ENCODE measurements at regions not wholly inside any gene's neighbourhood (a gene's known extent, or its start where the extent isn't known, plus 50 kb on each side); places are given as distances from the start of the nearest gene placed in this dataset.

- H3K9me3 ChIP-seq (replicated peaks), result no peaks in the 10 kb centered on the region
- no peak overlapping the region for H3K4me3 ChIP-seq
Measured at GRCh38 chr1:240691501-240691900, 79.5 kb upstream of the GREM2 start.

DNA sequence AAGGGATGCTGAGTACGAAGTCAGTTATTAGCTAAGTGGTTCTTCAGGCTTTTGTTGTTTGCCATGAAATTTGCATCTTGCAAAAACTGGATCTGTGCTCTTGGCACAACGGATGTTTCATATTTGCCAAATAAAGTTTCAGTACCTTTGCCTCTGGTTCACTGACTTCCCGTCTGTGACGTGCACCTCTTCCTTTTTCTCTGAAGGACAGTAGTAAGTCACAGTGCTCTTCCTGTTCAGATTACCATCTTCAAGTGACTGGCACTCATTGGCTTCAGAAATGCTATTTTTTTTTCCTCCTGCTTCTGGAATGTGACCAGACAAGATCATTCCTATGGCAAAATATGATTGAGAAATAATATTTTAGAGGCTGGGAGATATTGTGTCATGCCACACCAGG is 75.9 kb upstream of the GREM2 start:
- Histone ChIP-seq H3K27ac (replicated peaks) (no peak overlapping the region), H3K4me1 (no peaks in the 10 kb centered on the region), H3K36me3 (no peaks in the 10 kb centered on the region), H3K9me3 (replicated peaks) (peaks cover 3% of the 10 kb centered on the region), H3K27me3 (ENCODE audit: low read depth) (peaks cover 10% of the 10 kb centered on the region), H3K4me3 (no peak overlapping the region)
- intact Hi-C loops (cut with micrococcal nuclease), result no loop called here
- no peak for TF ChIP-seq CTCF (IDR thresholded peaks at IDR 0.05; ENCODE audit: borderline replicate concordance)
- no peak for DNase-seq

More at GRCh38 chr1:240691501-240691900, 79.5 kb upstream of the GREM2 start:
- Histone ChIP-seq H3K27ac (replicated peaks) (no peak overlapping the region), H3K4me1 (no peaks in the 10 kb centered on the region), H3K27me3 (ENCODE audit: low read depth) (peaks cover 11% of the 10 kb centered on the region), H3K36me3 (no peaks in the 10 kb centered on the region)
- intact Hi-C loops (cut with micrococcal nuclease), result no loop called here
- no peak for DNase-seq
- TF ChIP-seq CTCF (IDR thresholded peaks at IDR 0.05; ENCODE audit: borderline replicate concordance), result no peak

DNA sequence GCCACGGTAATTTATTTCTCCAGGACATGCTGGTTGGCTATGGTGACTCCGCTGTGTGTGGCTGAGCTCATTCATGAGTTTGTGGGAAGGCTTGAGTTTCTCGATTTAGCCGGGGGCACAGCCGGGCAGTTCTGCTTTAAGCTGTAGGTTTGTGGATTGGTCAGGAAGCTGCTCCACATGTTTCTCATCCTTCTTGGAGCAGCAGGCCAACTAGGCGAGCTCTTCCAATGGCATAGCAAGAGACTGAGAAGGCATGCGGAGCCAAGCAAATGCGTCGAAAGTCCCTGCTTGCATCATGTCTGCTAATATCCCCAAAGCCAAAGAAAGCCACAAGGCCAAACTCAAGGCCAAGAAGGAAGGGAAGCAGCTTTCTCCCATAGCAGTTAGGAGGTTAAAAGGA is 71.6 kb upstream of the GREM2 start:
- no peaks in the 10 kb centered on the region for H3K27me3 ChIP-seq (ENCODE audit: low read depth)
- H3K4me1 ChIP-seq, result no peaks in the 10 kb centered on the region
- intact Hi-C loops (cut with micrococcal nuclease), result no loop called here
- H3K27ac ChIP-seq (replicated peaks), result no peak overlapping the region
- no peak for DNase-seq
- peaks cover 31% of the 10 kb centered on the region for H3K9me3 ChIP-seq (replicated peaks)
- TF ChIP-seq CTCF (IDR thresholded peaks at IDR 0.05; ENCODE audit: borderline replicate concordance), result no peak
- no peak overlapping the region for H3K4me3 ChIP-seq
- H3K36me3 ChIP-seq, result no peaks in the 10 kb centered on the region

GRCh38 chr1:240682859-240683242 is 70.9 kb upstream of the GREM2 start:
- peaks cover 31% of the 10 kb centered on the region for H3K9me3 ChIP-seq (replicated peaks)
- intact Hi-C loops (cut with micrococcal nuclease), result no loop called here
- no peak overlapping the region for H3K4me3 ChIP-seq
- no peaks in the 10 kb centered on the region for H3K4me1 ChIP-seq
- DNase-seq, result no peak
- no peaks in the 10 kb centered on the region for H3K27me3 ChIP-seq (ENCODE audit: low read depth)
- TF ChIP-seq CTCF (IDR thresholded peaks at IDR 0.05; ENCODE audit: borderline replicate concordance), result no peak
- no peak overlapping the region for H3K27ac ChIP-seq (replicated peaks)
- no peaks in the 10 kb centered on the region for H3K36me3 ChIP-seq

- Histone ChIP-seq H3K4me3 (no peak overlapping the region), H3K4me1 (no peaks in the 10 kb centered on the region), H3K36me3 (no peaks in the 10 kb centered on the region), H3K9me3 (replicated peaks) (peaks cover 31% of the 10 kb centered on the region), H3K27ac (replicated peaks) (no peak overlapping the region), H3K27me3 (ENCODE audit: low read depth) (no peaks in the 10 kb centered on the region)
- no peak for TF ChIP-seq CTCF (IDR thresholded peaks at IDR 0.05; ENCODE audit: borderline replicate concordance)
- DNase-seq, result no peak
- intact Hi-C loops (cut with micrococcal nuclease), result no loop called here
Measured at GRCh38 chr1:240682166-240682858, 70.4 kb upstream of the GREM2 start.

Measured in left ventricle myocardium inferior (tissue), 1 donor.